ENCODE measurements at regions not wholly inside any gene's neighbourhood (a gene's known extent, or its start where the extent isn't known, plus 50 kb on each side); places are given as distances from the start of the nearest gene placed in this dataset.

DNA sequence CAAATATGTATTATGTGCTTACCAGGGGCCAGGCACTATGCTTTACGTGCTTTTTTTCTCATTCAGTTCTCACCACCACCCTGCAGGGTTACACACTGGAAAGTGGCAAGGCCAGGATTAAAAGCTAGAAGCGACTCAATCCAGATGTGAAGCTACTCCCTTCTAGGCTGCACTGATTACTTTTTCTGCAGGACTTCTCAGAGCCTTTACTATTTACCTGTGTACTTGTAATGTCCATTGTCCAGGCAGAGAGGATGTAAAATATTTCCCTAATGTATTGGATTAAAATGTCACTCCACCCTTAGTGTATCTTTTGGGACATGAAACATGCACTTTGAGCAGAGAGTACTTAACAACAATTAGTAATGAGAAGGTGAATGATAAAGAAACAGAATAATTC is 287.5 kb upstream of the EEF2KMT start:
- no peak overlapping the region for H3K4me3 ChIP-seq (ENCODE audit: low read depth, low read length)
- ChIA-PET POLR2A (no interaction called here), CTCF (no interaction called here)
- no peak for TF ChIP-seq CTCF (IDR thresholded peaks at IDR 0.05; ENCODE audit: insufficient read depth, low read depth, low read length)
- H3K27me3 ChIP-seq (ENCODE audit: control insufficient read depth, insufficient read depth, low read length) = no peaks in the 10 kb centered on the region
- no peak for DNase-seq (ENCODE audit: low read depth)
- no peaks in the 10 kb centered on the region for H3K36me3 ChIP-seq (ENCODE audit: control insufficient read depth, insufficient read depth, low read length)

DNA sequence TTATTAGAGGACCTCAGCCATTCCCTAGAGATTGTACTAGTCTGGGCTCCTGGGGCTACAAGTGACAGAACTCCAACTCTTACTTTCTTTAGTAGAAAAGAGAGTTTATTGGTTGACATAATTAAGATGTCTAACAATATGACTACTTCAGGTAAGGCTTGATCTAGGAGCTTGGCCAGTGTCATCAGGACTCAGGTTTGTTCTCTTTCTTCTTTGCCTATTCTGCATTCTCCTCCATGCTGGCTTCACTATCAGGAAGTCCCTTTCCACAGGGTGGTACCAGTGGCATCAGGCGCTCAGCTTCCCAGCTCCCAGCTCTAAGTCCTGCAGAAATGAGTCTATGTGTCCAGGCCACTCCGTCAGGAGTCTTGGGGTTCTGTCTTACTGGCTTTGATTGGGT is 286.1 kb upstream of the EEF2KMT start:
- DNase-seq (ENCODE audit: low read depth) = no peak
- no peak for TF ChIP-seq CTCF (IDR thresholded peaks at IDR 0.05; ENCODE audit: insufficient read depth, low read depth, low read length)
- Histone ChIP-seq H3K4me3 (ENCODE audit: low read depth, low read length) (no peak overlapping the region), H3K27me3 (ENCODE audit: control insufficient read depth, insufficient read depth, low read length) (no peaks in the 10 kb centered on the region), H3K36me3 (ENCODE audit: control insufficient read depth, insufficient read depth, low read length) (no peaks in the 10 kb centered on the region)
- ChIA-PET CTCF (no interaction called here), POLR2A (no interaction called here)

GRCh38 chr16:5382484-5382883 is 284.9 kb upstream of the EEF2KMT start:
- Histone ChIP-seq H3K27me3 (ENCODE audit: control insufficient read depth, insufficient read depth, low read length) (no peaks in the 10 kb centered on the region), H3K36me3 (ENCODE audit: control insufficient read depth, insufficient read depth, low read length) (no peaks in the 10 kb centered on the region), H3K4me3 (ENCODE audit: low read depth, low read length) (no peak overlapping the region)
- TF ChIP-seq CTCF (IDR thresholded peaks at IDR 0.05; ENCODE audit: insufficient read depth, low read depth, low read length) = no peak
- ChIA-PET POLR2A (no interaction called here), CTCF (no interaction called here)
- DNase-seq (ENCODE audit: low read depth) = no peak

GRCh38 chr16:5381481-5381880 is 283.9 kb upstream of the EEF2KMT start:
- no peak for TF ChIP-seq CTCF (IDR thresholded peaks at IDR 0.05; ENCODE audit: insufficient read depth, low read depth, low read length)
- DNase-seq (ENCODE audit: low read depth) = no peak
- Histone ChIP-seq H3K36me3 (ENCODE audit: control insufficient read depth, insufficient read depth, low read length) (no peaks in the 10 kb centered on the region), H3K27me3 (ENCODE audit: control insufficient read depth, insufficient read depth, low read length) (no peaks in the 10 kb centered on the region), H3K4me3 (ENCODE audit: low read depth, low read length) (no peak overlapping the region)
- CTCF ChIA-PET = no interaction called here
- POLR2A ChIA-PET = no interaction called here

- no peak for DNase-seq (ENCODE audit: low read depth)
- Histone ChIP-seq H3K4me3 (ENCODE audit: low read depth, low read length) (no peak overlapping the region), H3K36me3 (ENCODE audit: control insufficient read depth, insufficient read depth, low read length) (no peaks in the 10 kb centered on the region), H3K27me3 (ENCODE audit: control insufficient read depth, insufficient read depth, low read length) (no peaks in the 10 kb centered on the region)
- POLR2A ChIA-PET = no interaction called here
- CTCF ChIA-PET = no interaction called here
- no peak for TF ChIP-seq CTCF (IDR thresholded peaks at IDR 0.05; ENCODE audit: insufficient read depth, low read depth, low read length)
Measured at GRCh38 chr16:5379954-5380353, 282.4 kb upstream of the EEF2KMT start.
